ENCODE measurements at regions not wholly inside any gene's neighbourhood (a gene's known extent, or its start where the extent isn't known, plus 50 kb on each side); places are given as distances from the start of the nearest gene placed in this dataset.

DNA sequence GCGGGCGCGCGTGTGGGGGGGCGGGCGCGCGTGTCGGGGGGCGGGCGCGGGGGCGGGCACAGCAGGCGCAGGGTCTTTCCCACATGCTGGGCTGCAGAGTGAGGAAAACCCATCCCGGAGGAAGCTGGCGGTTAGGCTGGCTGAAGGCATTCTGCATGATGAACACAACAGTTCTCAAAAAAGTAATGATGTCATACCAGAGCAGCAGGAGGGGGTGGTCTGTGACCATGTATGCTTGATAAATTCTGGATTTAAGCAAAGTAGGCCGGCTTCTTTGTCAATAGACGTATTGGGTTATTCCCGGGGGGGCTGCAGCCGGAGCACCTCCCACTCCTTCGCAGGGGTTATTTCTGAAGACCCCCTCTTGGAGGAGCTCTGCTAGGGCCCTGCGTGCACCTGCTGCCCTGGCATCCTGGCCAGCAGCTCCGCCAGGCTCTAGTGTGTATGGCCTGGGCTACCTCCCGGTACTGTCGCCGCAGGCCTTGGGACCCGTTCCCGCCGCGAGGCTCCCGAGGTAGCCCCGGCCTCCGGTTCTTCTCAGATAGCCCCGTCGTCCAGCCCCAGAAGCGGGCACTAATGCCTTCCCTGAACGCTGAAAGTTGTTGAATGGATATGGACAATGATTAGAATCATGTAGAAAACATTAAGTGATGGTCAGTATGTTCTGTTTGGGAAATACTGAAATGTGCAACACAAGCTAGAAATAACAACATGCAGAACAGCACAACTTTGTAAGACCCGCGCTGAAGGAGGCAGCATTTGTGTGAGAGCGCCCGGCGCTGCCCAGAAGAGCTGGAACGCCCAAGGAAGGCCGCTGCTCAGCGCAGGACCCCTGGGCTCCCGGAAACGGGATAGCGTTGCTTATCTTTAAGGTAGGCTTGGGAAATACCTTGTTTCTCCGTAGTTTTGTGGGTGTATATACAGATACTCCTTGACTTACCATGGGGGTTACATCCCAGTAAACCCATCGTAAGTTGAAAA is 101.4 kb upstream of the RAB6C start (continued):
- TF ChIP-seq, protein P1, sequence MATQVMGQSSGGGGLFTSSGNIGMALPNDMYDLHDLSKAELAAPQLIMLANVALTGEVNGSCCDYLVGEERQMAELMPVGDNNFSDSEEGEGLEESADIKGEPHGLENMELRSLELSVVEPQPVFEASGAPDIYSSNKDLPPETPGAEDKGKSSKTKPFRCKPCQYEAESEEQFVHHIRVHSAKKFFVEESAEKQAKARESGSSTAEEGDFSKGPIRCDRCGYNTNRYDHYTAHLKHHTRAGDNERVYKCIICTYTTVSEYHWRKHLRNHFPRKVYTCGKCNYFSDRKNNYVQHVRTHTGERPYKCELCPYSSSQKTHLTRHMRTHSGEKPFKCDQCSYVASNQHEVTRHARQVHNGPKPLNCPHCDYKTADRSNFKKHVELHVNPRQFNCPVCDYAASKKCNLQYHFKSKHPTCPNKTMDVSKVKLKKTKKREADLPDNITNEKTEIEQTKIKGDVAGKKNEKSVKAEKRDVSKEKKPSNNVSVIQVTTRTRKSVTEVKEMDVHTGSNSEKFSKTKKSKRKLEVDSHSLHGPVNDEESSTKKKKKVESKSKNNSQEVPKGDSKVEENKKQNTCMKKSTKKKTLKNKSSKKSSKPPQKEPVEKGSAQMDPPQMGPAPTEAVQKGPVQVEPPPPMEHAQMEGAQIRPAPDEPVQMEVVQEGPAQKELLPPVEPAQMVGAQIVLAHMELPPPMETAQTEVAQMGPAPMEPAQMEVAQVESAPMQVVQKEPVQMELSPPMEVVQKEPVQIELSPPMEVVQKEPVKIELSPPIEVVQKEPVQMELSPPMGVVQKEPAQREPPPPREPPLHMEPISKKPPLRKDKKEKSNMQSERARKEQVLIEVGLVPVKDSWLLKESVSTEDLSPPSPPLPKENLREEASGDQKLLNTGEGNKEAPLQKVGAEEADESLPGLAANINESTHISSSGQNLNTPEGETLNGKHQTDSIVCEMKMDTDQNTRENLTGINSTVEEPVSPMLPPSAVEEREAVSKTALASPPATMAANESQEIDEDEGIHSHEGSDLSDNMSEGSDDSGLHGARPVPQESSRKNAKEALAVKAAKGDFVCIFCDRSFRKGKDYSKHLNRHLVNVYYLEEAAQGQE (IDR thresholded peaks at IDR 0.05): no peak

DNA sequence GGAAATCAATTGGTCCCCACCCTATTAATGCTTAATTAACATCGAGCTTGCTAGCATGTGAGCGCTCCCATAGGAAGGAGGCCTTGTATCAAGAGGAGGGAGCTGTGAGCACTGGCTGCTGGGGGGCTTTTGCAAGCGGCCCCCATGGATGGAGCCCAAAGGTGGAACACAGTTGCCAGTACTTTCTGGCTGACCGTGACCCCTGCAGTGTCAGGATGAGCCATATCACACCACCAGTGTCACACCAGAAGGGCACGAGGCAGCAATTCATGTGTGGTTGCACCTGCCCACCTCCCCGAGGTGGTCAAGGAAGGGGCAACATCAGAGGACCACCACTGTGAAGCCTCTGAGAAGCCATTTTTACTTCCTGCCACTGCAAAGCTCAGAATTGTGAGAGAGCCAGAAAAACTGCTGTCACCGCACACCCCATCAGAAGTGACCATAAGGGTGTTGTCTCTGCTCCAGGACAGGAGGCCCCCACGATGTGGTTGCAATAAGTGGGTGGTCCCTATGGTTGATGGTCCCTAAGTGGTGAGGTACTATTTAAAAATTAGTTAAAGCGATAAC is 99.8 kb upstream of the RAB6C start:
- no peaks in the 10 kb centered on the region for H3K9me3 ChIP-seq (ENCODE audit: control insufficient read depth in 4 of 4, low read length in 3 of 4)
- peaks cover 5 to 10% (median 6%) of the 10 kb centered on the region in 4 donors for H3K4me1 ChIP-seq (ENCODE audit: control insufficient read depth in 4 of 4, insufficient read depth in 4 of 4, low read length in 3 of 4)
- no peak for DNase-seq (ENCODE audit: low spot score)
- no peak overlapping the region for H3K9ac ChIP-seq (ENCODE audit: low read depth in 1 of 2, low read length in 2 of 2)
- no peak for TF ChIP-seq NR2F2 (IDR thresholded peaks at IDR 0.05)
- TF ChIP-seq HNF4A (conservative IDR thresholded peaks at IDR 0.05): no peak
- TF ChIP-seq TAF1 (conservative IDR thresholded peaks at IDR 0.05): no peak
- TF ChIP-seq RAD21 (IDR thresholded peaks at IDR 0.05): no peak
- H3K27me3 ChIP-seq (ENCODE audit: control insufficient read depth in 4 of 4, insufficient read depth in 4 of 4, low read length in 3 of 4): no peaks in the 10 kb centered on the region
- WGBS: 87% methylated on average over 9 of the region's 9 CpGs
- no peaks in the 10 kb centered on the region for H3K36me3 ChIP-seq (ENCODE audit: control insufficient read depth in 4 of 4, insufficient read depth in 3 of 4, low read depth in 1 of 4, low read length in 3 of 4)
- H3K27ac ChIP-seq (ENCODE audit: low read depth in 1 of 2, low read length in 2 of 2): no peak overlapping the region
- H3K4me3 ChIP-seq (ENCODE audit: low read depth in 1 of 3, low read length in 3 of 3): no peak overlapping the region

DNA sequence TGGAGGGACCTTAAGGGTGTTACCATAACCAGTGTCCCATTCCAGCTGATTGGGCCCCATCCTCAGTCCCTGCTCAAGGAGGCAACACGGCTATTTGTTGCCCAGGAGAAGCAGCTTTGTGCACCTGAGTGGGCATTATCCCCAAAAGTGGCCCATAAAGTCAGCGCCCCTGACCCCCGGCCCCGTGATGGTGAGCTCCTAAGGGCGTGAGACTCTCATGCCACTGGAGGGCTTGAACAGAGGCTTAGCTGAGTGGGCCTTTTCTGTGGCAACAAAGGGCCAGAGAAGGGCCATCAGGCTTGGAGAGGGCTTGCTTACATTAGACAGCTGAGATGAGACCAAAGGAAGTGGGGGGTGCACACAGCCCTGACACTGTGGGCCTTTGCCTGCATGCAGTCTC is 99.2 kb upstream of the RAB6C start:
- H3K27ac ChIP-seq (ENCODE audit: low read depth in 1 of 2, low read length in 2 of 2): no peak overlapping the region
- no peak for DNase-seq (ENCODE audit: low spot score)
- 96% methylated on average over 5 of the region's 5 CpGs for WGBS

More for the DNA sequence above, 99.2 kb upstream of the RAB6C start:
- no peaks in the 10 kb centered on the region for H3K27me3 ChIP-seq (ENCODE audit: control insufficient read depth in 4 of 4, insufficient read depth in 4 of 4, low read length in 3 of 4)
- H3K36me3 ChIP-seq (ENCODE audit: control insufficient read depth in 4 of 4, insufficient read depth in 3 of 4, low read depth in 1 of 4, low read length in 3 of 4): no peaks in the 10 kb centered on the region
- H3K4me3 ChIP-seq (ENCODE audit: low read depth in 1 of 3, low read length in 3 of 3): no peak overlapping the region
- no peaks in the 10 kb centered on the region for H3K9me3 ChIP-seq (ENCODE audit: control insufficient read depth in 4 of 4, low read length in 3 of 4)
- peaks cover 5 to 10% (median 6%) of the 10 kb centered on the region in 4 donors for H3K4me1 ChIP-seq (ENCODE audit: control insufficient read depth in 4 of 4, insufficient read depth in 4 of 4, low read length in 3 of 4)
- no peak overlapping the region for H3K9ac ChIP-seq (ENCODE audit: low read depth in 1 of 2, low read length in 2 of 2)
- TF ChIP-seq HNF4A (conservative IDR thresholded peaks at IDR 0.05) (no peak), FOXA2 (IDR thresholded peaks at IDR 0.05) (no peak), YY1 (IDR thresholded peaks at IDR 0.05) (no peak), JUND (IDR thresholded peaks at IDR 0.05) (no peak), RAD21 (IDR thresholded peaks at IDR 0.05) (no peak), EGR1 (IDR thresholded peaks at IDR 0.05; ENCODE audit: low read depth in 2 of 2) (no peak), NR2F2 (IDR thresholded peaks at IDR 0.05) (no peak), HNF4G (IDR thresholded peaks at IDR 0.05) (no peak)
- TF ChIP-seq, protein P2, sequence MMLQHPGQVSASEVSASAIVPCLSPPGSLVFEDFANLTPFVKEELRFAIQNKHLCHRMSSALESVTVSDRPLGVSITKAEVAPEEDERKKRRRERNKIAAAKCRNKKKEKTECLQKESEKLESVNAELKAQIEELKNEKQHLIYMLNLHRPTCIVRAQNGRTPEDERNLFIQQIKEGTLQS (IDR thresholded peaks at IDR 0.05): no peak
- TF ChIP-seq, protein P3, sequence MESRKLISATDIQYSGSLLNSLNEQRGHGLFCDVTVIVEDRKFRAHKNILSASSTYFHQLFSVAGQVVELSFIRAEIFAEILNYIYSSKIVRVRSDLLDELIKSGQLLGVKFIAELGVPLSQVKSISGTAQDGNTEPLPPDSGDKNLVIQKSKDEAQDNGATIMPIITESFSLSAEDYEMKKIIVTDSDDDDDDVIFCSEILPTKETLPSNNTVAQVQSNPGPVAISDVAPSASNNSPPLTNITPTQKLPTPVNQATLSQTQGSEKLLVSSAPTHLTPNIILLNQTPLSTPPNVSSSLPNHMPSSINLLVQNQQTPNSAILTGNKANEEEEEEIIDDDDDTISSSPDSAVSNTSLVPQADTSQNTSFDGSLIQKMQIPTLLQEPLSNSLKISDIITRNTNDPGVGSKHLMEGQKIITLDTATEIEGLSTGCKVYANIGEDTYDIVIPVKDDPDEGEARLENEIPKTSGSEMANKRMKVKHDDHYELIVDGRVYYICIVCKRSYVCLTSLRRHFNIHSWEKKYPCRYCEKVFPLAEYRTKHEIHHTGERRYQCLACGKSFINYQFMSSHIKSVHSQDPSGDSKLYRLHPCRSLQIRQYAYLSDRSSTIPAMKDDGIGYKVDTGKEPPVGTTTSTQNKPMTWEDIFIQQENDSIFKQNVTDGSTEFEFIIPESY (IDR thresholded peaks at IDR 0.05): no peak
- TF ChIP-seq, protein P1 (IDR thresholded peaks at IDR 0.05): no peak

Measured in liver (tissue), 7 donors.